ENCODE measurements at regions not wholly inside any gene's neighbourhood (a gene's known extent, or its start where the extent isn't known, plus 50 kb on each side); places are given as distances from the start of the nearest gene placed in this dataset.

DNA sequence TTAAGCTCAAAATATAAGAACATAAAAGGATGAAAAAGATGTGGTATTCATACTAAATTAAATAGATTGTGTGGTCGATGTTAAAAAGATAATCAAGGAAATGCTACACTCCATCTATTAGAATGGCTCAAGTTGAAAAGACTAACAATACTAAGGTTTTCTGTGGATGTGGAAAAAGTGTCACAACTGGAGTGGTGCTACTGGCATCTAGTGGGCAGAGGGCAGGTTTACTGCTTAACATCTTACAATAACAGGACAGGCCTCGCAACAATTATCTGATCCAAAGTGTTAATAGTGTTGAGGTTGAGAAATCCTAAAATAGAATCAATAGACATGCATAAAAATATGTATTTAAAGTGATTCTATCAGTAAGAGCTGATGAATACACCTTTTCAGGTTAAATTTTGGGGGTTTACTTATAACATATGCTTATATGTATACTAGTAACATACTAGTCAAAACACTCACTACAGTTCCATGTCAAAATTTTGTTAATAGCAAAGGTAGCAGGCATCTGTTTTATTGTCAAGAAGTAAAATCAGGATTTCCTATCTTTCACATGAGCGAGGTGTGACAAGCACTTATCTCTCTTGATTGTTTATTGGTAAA, 91.5 kb upstream of the TMEFF2 start:
- no peak for TF ChIP-seq EZH2 (IDR thresholded peaks at IDR 0.05; ENCODE audit: low read depth)
- TF ChIP-seq, protein P1, sequence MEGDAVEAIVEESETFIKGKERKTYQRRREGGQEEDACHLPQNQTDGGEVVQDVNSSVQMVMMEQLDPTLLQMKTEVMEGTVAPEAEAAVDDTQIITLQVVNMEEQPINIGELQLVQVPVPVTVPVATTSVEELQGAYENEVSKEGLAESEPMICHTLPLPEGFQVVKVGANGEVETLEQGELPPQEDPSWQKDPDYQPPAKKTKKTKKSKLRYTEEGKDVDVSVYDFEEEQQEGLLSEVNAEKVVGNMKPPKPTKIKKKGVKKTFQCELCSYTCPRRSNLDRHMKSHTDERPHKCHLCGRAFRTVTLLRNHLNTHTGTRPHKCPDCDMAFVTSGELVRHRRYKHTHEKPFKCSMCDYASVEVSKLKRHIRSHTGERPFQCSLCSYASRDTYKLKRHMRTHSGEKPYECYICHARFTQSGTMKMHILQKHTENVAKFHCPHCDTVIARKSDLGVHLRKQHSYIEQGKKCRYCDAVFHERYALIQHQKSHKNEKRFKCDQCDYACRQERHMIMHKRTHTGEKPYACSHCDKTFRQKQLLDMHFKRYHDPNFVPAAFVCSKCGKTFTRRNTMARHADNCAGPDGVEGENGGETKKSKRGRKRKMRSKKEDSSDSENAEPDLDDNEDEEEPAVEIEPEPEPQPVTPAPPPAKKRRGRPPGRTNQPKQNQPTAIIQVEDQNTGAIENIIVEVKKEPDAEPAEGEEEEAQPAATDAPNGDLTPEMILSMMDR (conservative IDR thresholded peaks at IDR 0.05): peak; percentile 55

Data from PC-9 (cell line).